Osteoblast (primary cell): ENCODE measurements at regions not wholly inside any gene's neighbourhood (a gene's known extent, or its start where the extent isn't known, plus 50 kb on each side); places are given as distances from the start of the nearest gene placed in this dataset.

Experiments
- DNase-seq: peaks from one replicate; pipeline ENCODE4 v3.0.0; 2011; ENCODE audit warnings: low spot score, mixed read lengths; ENCODE audit not compliant: insufficient read length; ENCODE audit errors: missing footprints
- H2AFZ ChIP-seq: 2 replicates; pipeline ENCODE4 v1.6.0; 2011; ENCODE audit warnings: mild to moderate bottlenecking, low read length
- H3K27ac ChIP-seq: 2 replicates; pipeline ENCODE4 v1.5.1; 2011; ENCODE audit warnings: mild to moderate bottlenecking, low read depth, low read length, moderate library complexity
- H3K27me3 ChIP-seq: 2 replicates; pipeline ENCODE4 v1.6.0; 2012; ENCODE audit warnings: mild to moderate bottlenecking, control low read depth, inconsistent platforms, low read length, moderate library complexity; ENCODE audit not compliant: insufficient read depth
- H3K36me3 ChIP-seq: 2 replicates; pipeline ENCODE4 v1.5.1; 2011; ENCODE audit warnings: mild to moderate bottlenecking, low read length, control low read depth, moderate library complexity; ENCODE audit not compliant: insufficient read depth
- H3K4me1 ChIP-seq: 2 replicates; pipeline ENCODE4 v1.5.1; 2011; ENCODE audit warnings: mild to moderate bottlenecking, low read length, control low read depth, moderate library complexity; ENCODE audit not compliant: insufficient read depth
- H3K4me2 ChIP-seq: 2 replicates; pipeline ENCODE4 v1.6.0; 2011; ENCODE audit warnings: mild to moderate bottlenecking, low read length; ENCODE audit not compliant: insufficient read depth
- H3K4me3 ChIP-seq: fragments of 200-600 bp; sonication (generic); 3 replicates; pipeline ENCODE4 v1.5.1; 2012; ENCODE audit warnings: mild to moderate bottlenecking, low read length, inconsistent platforms; ENCODE audit not compliant: insufficient read depth
- H3K79me2 ChIP-seq: 2 replicates; pipeline ENCODE4 v1.6.0; 2012; ENCODE audit warnings: mild to moderate bottlenecking, low read length, control low read depth, inconsistent platforms; ENCODE audit not compliant: insufficient read depth
- H3K9me3 ChIP-seq: 2 replicates; pipeline ENCODE4 v1.5.1; 2011; ENCODE audit warnings: low read depth, low read length, control low read depth
- H4K20me1 ChIP-seq: 2 replicates; pipeline ENCODE4 v1.6.0; 2012; ENCODE audit warnings: mild to moderate bottlenecking, low read length, control low read depth; ENCODE audit not compliant: insufficient read depth
- CTCF ChIP-seq: IDR thresholded peaks from 2 replicates; pipeline ENCODE4 v1.5.1; 2011; ENCODE audit warnings: mild to moderate bottlenecking, low read depth, low read length, moderate library complexity; ENCODE audit errors: extremely low read depth

- TF ChIP-seq CTCF, result no peak
- Histone ChIP-seq H3K79me2 (no peaks in the 10 kb centered on the region), H3K4me3 (no peak overlapping the region), H3K4me2 (no peak overlapping the region), H3K9me3 (no peaks in the 10 kb centered on the region), H2AFZ (no peak overlapping the region), H3K36me3 (no peaks in the 10 kb centered on the region), H3K27me3 (no peaks in the 10 kb centered on the region), H3K27ac (no peak overlapping the region), H4K20me1 (no peaks in the 10 kb centered on the region), H3K4me1 (no peaks in the 10 kb centered on the region)
- no peak for DNase-seq
These were observed 415.6 kb upstream of the SALL3 start for GRCh38 chr18:78564030-78564429.

GRCh38 chr18:78564518-78564917, 415.1 kb upstream of the SALL3 start:
- Histone ChIP-seq H3K4me1 (no peaks in the 10 kb centered on the region), H3K27me3 (no peaks in the 10 kb centered on the region), H3K79me2 (no peaks in the 10 kb centered on the region), H3K9me3 (no peaks in the 10 kb centered on the region), H3K4me3 (no peak overlapping the region), H2AFZ (no peak overlapping the region), H4K20me1 (no peaks in the 10 kb centered on the region), H3K27ac (no peak overlapping the region), H3K36me3 (no peaks in the 10 kb centered on the region), H3K4me2 (no peak overlapping the region)
- no peak for DNase-seq
- no peak for TF ChIP-seq CTCF

- no peaks in the 10 kb centered on the region for H3K9me3 ChIP-seq
These were observed 414.4 kb upstream of the SALL3 start for GRCh38 chr18:78565240-78565639.

GRCh38 chr18:78566065-78566464, 413.6 kb upstream of the SALL3 start:
- H3K4me2 ChIP-seq, result no peak overlapping the region
- no peak for DNase-seq

More at GRCh38 chr18:78565240-78565639, 414.4 kb upstream of the SALL3 start:
- no peak for TF ChIP-seq CTCF
- Histone ChIP-seq H3K4me1 (no peaks in the 10 kb centered on the region), H2AFZ (no peak overlapping the region), H4K20me1 (no peaks in the 10 kb centered on the region), H3K4me2 (no peak overlapping the region), H3K79me2 (no peaks in the 10 kb centered on the region), H3K4me3 (no peak overlapping the region), H3K27ac (no peak overlapping the region), H3K27me3 (no peaks in the 10 kb centered on the region), H3K36me3 (no peaks in the 10 kb centered on the region)
- DNase-seq, result no peak

More at GRCh38 chr18:78566065-78566464, 413.6 kb upstream of the SALL3 start:
- Histone ChIP-seq H3K79me2 (no peaks in the 10 kb centered on the region), H4K20me1 (no peaks in the 10 kb centered on the region), H3K27me3 (no peaks in the 10 kb centered on the region), H2AFZ (no peak overlapping the region), H3K4me1 (no peaks in the 10 kb centered on the region), H3K27ac (no peak overlapping the region), H3K4me3 (no peak overlapping the region), H3K36me3 (no peaks in the 10 kb centered on the region), H3K9me3 (no peaks in the 10 kb centered on the region)
- no peak for TF ChIP-seq CTCF
